PC-9 (cell line): ENCODE measurements at regions not wholly inside any gene's neighbourhood (a gene's known extent, or its start where the extent isn't known, plus 50 kb on each side); places are given as distances from the start of the nearest gene placed in this dataset.

Source experiments
- BruUV-seq: library from RNA; stranded (reverse); fragments of 400-500 nt; replicated peaks from 2 replicates; lab custom pipeline; 2021; lab: Mats Ljungman, UMichigan
- CTCF ChIA-PET: fragments of 300-600 bp; sonication (Branson Sonifier 250); formaldehyde crosslinking; loops from one replicate; lab custom pipeline; 2022; ENCODE audit warnings: antibody characterized with exemption; lab: Charles Lee
- POLR2A ChIA-PET: fragments of 300-600 bp; sonication (Branson Sonifier 250); formaldehyde crosslinking; loops from one replicate; lab custom pipeline; 2022; ENCODE audit warnings: antibody characterized with exemption; ENCODE audit not compliant: unreplicated experiment; lab: Charles Lee
- DNase-seq, 2 experiments: peaks; one replicate each; pipeline versions ENCODE4 v3.0.0 to v3.0.0-alpha.2; 2015 to 2022; ENCODE audit warnings: mixed read lengths in 1 of 2
- H2AFZ ChIP-seq: fragments of 200-600 bp; sonication (generic); 2 replicates; pipeline ENCODE4 v1.8.1; 2017; ENCODE audit warnings: antibody characterized with exemption
- H3F3A ChIP-seq: fragments of 200-600 bp; sonication (generic); 2 replicates; pipeline ENCODE4 v1.8.1; 2017; ENCODE audit warnings: antibody characterized with exemption, mild to moderate bottlenecking, low read depth; ENCODE audit not compliant: insufficient read depth
- H3K27ac ChIP-seq: fragments of 200-600 bp; sonication (generic); 2 replicates; pipeline ENCODE4 v1.6.1; 2016; ENCODE audit warnings: mixed run types
- H3K27me3 ChIP-seq: fragments of 200-600 bp; sonication (generic); 2 replicates; pipeline ENCODE4 v1.6.1; 2016; ENCODE audit warnings: low read depth, mixed run types; ENCODE audit not compliant: insufficient read depth
- H3K36me3 ChIP-seq: fragments of 200-600 bp; sonication (generic); 2 replicates; pipeline ENCODE4 v1.6.1; 2016; ENCODE audit warnings: low read depth, mixed run types
- H3K4me1 ChIP-seq: fragments of 200-600 bp; sonication (generic); replicated peaks from 2 replicates; pipeline ENCODE4 v1.6.1; 2016; ENCODE audit warnings: mixed run types; ENCODE audit not compliant: insufficient read depth
- H3K4me2 ChIP-seq: fragments of 200-600 bp; sonication (generic); 2 replicates; pipeline ENCODE4 v1.6.1; 2017; ENCODE audit warnings: mixed run types
- H3K4me3 ChIP-seq: fragments of 200-600 bp; sonication (generic); 2 replicates; pipeline ENCODE4 v1.6.1; 2016; ENCODE audit warnings: mixed run types
- H3K79me2 ChIP-seq: fragments of 200-600 bp; sonication (generic); 2 replicates; pipeline ENCODE4 v1.6.1; 2017; ENCODE audit warnings: low read depth, mixed run types
- H3K9me2 ChIP-seq: fragments of 200-600 bp; sonication (generic); 2 replicates; pipeline ENCODE4 v1.8.1; 2017; ENCODE audit warnings: mild to moderate bottlenecking; ENCODE audit not compliant: insufficient read depth
- H3K9me3 ChIP-seq: fragments of 200-600 bp; sonication (generic); 2 replicates; pipeline ENCODE4 v1.8.1; 2016; ENCODE audit warnings: low read depth; ENCODE audit not compliant: insufficient read depth
- H4K20me1 ChIP-seq: fragments of 200-600 bp; sonication (generic); 2 replicates; pipeline ENCODE4 v1.8.1; 2017; ENCODE audit not compliant: insufficient read depth
- EZH2 ChIP-seq: fragments of 200-600 bp; sonication (generic); IDR thresholded peaks from 2 replicates; pipeline ENCODE4 v1.8.0; 2017; ENCODE audit warnings: antibody characterized with exemption, low read depth
- intact Hi-C: fragments of 100-400 bp; cut with micrococcal nuclease; formaldehyde crosslinking; loops from one replicate; pipeline ENCODE4 v1.10.0; 2022; ENCODE audit not compliant: unreplicated experiment
- TF ChIP-seq, protein P1 (sequence below): fragments of 200-600 bp; sonication (generic); conservative IDR thresholded peaks from 2 replicates; pipeline ENCODE4 v1.6.1; 2017; ENCODE audit warnings: mixed run types, antibody characterized with exemption, mild to moderate bottlenecking, moderate library complexity

DNA sequence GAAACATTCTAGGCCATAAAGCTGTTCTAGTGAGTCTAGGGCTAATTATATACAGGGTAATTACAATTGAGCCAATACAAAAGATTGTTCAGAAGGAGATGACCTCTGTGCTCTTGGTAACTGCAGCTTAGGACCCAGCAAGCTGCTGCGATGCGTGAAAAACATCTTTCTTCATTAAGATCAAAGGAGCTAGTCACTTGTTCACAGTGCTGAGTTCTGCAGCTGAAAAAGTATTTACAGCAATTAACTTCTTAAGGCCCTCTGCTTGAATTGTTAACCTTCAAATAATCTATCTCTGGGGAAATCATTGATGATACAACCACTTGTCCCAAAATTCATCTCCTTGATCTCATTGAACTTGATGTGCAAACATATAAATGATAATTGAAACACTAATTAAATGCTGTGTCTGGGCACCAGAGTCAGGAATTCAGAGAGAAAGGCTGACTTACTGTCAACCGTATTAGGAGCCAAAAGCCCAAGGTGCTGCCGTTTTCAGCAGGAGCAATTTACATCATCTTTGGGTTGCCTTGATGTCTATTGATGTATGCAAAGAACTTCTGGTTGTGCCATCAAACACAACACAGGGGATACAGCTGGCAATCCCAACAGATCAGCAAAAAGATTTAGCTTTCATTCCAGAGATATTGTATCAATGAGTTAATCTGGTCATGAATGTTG is 213.0 kb downstream of the NECTIN3 start:
- no peaks in the 10 kb centered on the region for H3K9me3 ChIP-seq
- no peak overlapping the region for H3K4me3 ChIP-seq
- no TSS peak for BruUV-seq
- ChIA-PET POLR2A (no interaction called here), CTCF (no interaction called here)
- intact Hi-C loops, result no loop called here
- H3K4me2 ChIP-seq, result no peak overlapping the region
- H4K20me1 ChIP-seq, result no peaks in the 10 kb centered on the region
- no peak for DNase-seq
- no peaks in the 10 kb centered on the region for H3K79me2 ChIP-seq
- 0 out of 2 replicates have a peak, but pooled peaks cover 3% of the 10 kb centered on the region for H3K9me2 ChIP-seq
- TF ChIP-seq EZH2, result no peak
- TF ChIP-seq, protein P1, sequence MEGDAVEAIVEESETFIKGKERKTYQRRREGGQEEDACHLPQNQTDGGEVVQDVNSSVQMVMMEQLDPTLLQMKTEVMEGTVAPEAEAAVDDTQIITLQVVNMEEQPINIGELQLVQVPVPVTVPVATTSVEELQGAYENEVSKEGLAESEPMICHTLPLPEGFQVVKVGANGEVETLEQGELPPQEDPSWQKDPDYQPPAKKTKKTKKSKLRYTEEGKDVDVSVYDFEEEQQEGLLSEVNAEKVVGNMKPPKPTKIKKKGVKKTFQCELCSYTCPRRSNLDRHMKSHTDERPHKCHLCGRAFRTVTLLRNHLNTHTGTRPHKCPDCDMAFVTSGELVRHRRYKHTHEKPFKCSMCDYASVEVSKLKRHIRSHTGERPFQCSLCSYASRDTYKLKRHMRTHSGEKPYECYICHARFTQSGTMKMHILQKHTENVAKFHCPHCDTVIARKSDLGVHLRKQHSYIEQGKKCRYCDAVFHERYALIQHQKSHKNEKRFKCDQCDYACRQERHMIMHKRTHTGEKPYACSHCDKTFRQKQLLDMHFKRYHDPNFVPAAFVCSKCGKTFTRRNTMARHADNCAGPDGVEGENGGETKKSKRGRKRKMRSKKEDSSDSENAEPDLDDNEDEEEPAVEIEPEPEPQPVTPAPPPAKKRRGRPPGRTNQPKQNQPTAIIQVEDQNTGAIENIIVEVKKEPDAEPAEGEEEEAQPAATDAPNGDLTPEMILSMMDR, result no peak
- no peak overlapping the region for H3K27ac ChIP-seq
- H3K27me3 ChIP-seq, result no peaks in the 10 kb centered on the region
- no peaks in the 10 kb centered on the region for H3K36me3 ChIP-seq
- H2AFZ ChIP-seq, result no peak overlapping the region
- no peaks in the 10 kb centered on the region for H3K4me1 ChIP-seq
- no peaks in the 10 kb centered on the region for H3F3A ChIP-seq

DNA sequence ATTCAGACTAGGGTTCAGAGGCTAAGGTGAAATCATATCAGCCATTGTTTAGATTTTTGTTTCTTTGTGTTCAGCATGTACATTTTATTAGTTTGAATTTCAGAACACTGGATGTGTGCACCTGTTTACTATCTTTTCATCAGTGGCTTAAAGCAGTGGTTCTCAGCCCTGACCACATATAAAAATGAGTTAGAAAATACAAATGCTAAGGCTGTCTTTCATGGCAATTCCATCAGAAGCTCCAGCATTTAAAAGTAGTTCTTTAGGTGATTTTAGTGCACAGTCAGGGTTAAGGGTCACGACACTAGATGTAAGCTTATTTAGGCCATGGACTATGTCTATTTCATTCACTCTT is 213.5 kb downstream of the NECTIN3 start:
- no TSS peak for BruUV-seq
- H3K27me3 ChIP-seq, result no peaks in the 10 kb centered on the region
- H3K9me3 ChIP-seq, result no peaks in the 10 kb centered on the region
- TF ChIP-seq, protein P1, result no peak
- TF ChIP-seq EZH2, result no peak
- no peak for DNase-seq
- H3F3A ChIP-seq, result no peaks in the 10 kb centered on the region
- POLR2A ChIA-PET, result no interaction called here
- H3K36me3 ChIP-seq, result no peaks in the 10 kb centered on the region
- intact Hi-C loops, result no loop called here
- no peak overlapping the region for H2AFZ ChIP-seq
- 0 out of 2 replicates have a peak, but pooled peaks cover 3% of the 10 kb centered on the region for H3K9me2 ChIP-seq
- CTCF ChIA-PET, result no interaction called here
- H3K4me2 ChIP-seq, result no peak overlapping the region
- H3K79me2 ChIP-seq, result no peaks in the 10 kb centered on the region
- no peak overlapping the region for H3K27ac ChIP-seq
- H3K4me3 ChIP-seq, result no peak overlapping the region
- no peaks in the 10 kb centered on the region for H4K20me1 ChIP-seq
- H3K4me1 ChIP-seq, result no peaks in the 10 kb centered on the region

DNA sequence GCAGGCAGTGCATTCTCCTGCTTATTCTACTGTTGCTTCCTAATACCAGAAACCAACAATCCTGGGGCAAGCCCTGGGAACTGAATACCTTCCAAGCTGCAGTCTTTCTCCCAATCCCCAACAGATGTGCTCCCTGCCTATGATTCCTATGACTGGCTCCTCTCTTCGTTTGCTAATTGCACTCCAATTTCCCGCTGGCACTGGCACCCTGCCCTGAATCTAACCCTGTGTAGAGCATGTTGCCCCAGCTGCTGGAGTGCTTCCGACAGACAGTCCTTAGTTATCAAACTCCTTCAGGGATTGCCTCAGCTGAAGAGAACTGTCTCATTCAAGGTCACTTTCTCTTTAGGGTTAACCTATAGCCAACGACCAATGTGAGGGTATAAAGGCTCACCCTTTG is 214.1 kb downstream of the NECTIN3 start:
- no peak overlapping the region for H2AFZ ChIP-seq
- H3K9me3 ChIP-seq, result no peaks in the 10 kb centered on the region
- H3K9me2 ChIP-seq, result no peaks in the 10 kb centered on the region
- H3K4me1 ChIP-seq, result no peaks in the 10 kb centered on the region
- H4K20me1 ChIP-seq, result no peaks in the 10 kb centered on the region
- H3K4me2 ChIP-seq, result no peak overlapping the region
- ChIA-PET CTCF (no interaction called here), POLR2A (interaction anchor here (0.6 kb wide), 1 partner anchor 93 kb away, joined by 3 read pairs; no protein-coding TSS in a partner anchor)
- no peaks in the 10 kb centered on the region for H3K79me2 ChIP-seq
- no TSS peak for BruUV-seq
- no peak overlapping the region for H3K27ac ChIP-seq
- no peaks in the 10 kb centered on the region for H3K36me3 ChIP-seq
- no peak for DNase-seq
- intact Hi-C loops, result no loop called here
- H3K4me3 ChIP-seq, result no peak overlapping the region
- no peaks in the 10 kb centered on the region for H3K27me3 ChIP-seq
- H3F3A ChIP-seq, result no peaks in the 10 kb centered on the region
- TF ChIP-seq, protein P1, result no peak
- TF ChIP-seq EZH2, result no peak
